Thyroid gland (tissue), 4 donors: ENCODE measurements at regions not wholly inside any gene's neighbourhood (a gene's known extent, or its start where the extent isn't known, plus 50 kb on each side); places are given as distances from the start of the nearest gene placed in this dataset.

Experiments
- POLR2A ChIP-seq, 2 donors: fragments of 450-650 bp; IDR thresholded peaks; one replicate each; pipeline ENCODE4 v1.6.1; 2017; ENCODE audit warnings: antibody characterized with exemption in 2 of 2, mild to moderate bottlenecking in 2 of 2, moderate library complexity in 1 of 2
- TF ChIP-seq, protein P1 (sequence below), 6 experiments: fragments of 200-600 bp in 3 of 6; fragments of 450-650 bp in 3 of 6; sonication (generic) in 3 of 6; IDR thresholded peaks; one replicate each; pipeline ENCODE4 v1.5.1; 2016 to 2019; ENCODE audit warnings: antibody characterized with exemption in 6 of 6, mild to moderate bottlenecking in 2 of 6, inconsistent platforms in 1 of 6, moderate library complexity in 1 of 6

DNA sequence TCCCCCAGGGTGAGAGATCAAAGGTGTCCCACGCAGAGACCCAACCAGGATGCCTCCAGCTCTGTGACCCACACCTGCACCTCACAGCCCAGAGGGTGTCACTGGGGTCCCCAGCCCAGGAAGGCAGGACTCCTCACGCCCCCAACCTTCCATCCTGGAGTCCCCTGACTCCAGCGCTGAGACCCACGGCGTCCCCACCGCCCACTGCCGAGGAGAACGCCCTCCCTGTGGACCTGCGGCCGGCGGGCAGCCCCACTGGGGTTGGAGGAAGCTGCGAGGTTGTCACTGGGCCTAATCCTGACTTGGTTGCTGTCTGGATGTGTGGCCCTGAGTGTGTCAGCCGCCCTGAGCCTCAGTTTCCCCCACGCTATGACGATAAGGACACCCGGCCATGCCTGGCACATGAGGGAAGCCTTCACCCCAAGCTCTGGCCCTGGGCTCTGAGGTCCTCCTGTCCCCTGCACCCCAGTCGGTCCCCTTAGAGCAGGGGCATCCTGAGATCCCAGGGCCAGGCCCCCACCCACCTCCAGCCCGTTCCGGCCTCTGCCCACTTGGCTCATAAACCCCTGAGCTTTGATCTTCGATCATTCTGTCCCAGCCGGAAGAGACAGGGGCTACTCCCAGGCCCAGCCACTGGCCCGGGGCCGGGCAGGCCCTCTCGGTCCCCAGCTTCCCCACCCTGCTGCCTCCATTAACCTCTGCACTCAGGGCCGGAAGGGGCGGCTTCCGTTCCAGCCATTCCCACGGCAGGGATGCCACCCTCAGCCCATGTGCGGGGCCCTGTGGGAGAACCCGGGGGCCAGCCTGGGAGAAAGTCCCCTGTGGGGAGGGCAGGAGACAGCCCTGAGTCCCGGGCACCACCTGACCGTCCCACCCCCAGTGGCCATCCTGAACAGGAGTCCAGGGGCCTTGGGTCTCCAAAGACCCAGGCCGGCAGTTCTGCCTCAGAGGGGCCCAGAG lies 113.2 kb downstream of the MICALL2 start:
- TF ChIP-seq, protein P1, sequence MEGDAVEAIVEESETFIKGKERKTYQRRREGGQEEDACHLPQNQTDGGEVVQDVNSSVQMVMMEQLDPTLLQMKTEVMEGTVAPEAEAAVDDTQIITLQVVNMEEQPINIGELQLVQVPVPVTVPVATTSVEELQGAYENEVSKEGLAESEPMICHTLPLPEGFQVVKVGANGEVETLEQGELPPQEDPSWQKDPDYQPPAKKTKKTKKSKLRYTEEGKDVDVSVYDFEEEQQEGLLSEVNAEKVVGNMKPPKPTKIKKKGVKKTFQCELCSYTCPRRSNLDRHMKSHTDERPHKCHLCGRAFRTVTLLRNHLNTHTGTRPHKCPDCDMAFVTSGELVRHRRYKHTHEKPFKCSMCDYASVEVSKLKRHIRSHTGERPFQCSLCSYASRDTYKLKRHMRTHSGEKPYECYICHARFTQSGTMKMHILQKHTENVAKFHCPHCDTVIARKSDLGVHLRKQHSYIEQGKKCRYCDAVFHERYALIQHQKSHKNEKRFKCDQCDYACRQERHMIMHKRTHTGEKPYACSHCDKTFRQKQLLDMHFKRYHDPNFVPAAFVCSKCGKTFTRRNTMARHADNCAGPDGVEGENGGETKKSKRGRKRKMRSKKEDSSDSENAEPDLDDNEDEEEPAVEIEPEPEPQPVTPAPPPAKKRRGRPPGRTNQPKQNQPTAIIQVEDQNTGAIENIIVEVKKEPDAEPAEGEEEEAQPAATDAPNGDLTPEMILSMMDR (IDR thresholded peaks at IDR 0.05), result no peak
- no peak for TF ChIP-seq POLR2A (IDR thresholded peaks at IDR 0.05)
